Glutamatergic neuron (in vitro differentiated cells): ENCODE measurements at regions not wholly inside any gene's neighbourhood (a gene's known extent, or its start where the extent isn't known, plus 50 kb on each side); places are given as distances from the start of the nearest gene placed in this dataset.

ENCODE experiments used
- DNase-seq: peaks from one replicate; pipeline ENCODE4 v3.0.0; 2022
- H3K27ac Mint-ChIP-seq: one replicate; pipeline ENCODE4 v1.8.0; 2020; ENCODE audit warnings: mild to moderate bottlenecking, mixed read lengths, inconsistent platforms; ENCODE audit not compliant: unreplicated experiment
- H3K27me3 Mint-ChIP-seq: one replicate; pipeline ENCODE4 v1.8.0; 2020; ENCODE audit warnings: mild to moderate bottlenecking, moderate library complexity, mixed read lengths, inconsistent platforms; ENCODE audit not compliant: unreplicated experiment
- H3K36me3 Mint-ChIP-seq: one replicate; pipeline ENCODE4 v1.8.0; 2020; ENCODE audit warnings: mild to moderate bottlenecking, mixed read lengths, inconsistent platforms; ENCODE audit not compliant: unreplicated experiment
- H3K4me1 Mint-ChIP-seq: one replicate; pipeline ENCODE4 v1.8.0; 2020; ENCODE audit warnings: mild to moderate bottlenecking, low read depth, mixed read lengths, inconsistent platforms; ENCODE audit not compliant: unreplicated experiment
- H3K4me3 Mint-ChIP-seq: one replicate; pipeline ENCODE4 v1.8.0; 2020; ENCODE audit warnings: mild to moderate bottlenecking, mixed read lengths, inconsistent platforms; ENCODE audit not compliant: unreplicated experiment
- H3K9me3 Mint-ChIP-seq: one replicate; pipeline ENCODE4 v1.8.0; 2020; ENCODE audit warnings: mild to moderate bottlenecking, moderate library complexity, mixed read lengths, inconsistent platforms; ENCODE audit not compliant: unreplicated experiment
- TF ChIP-seq, protein P1 (sequence below): fragments of 200-600 bp; sonication (generic); IDR thresholded peaks from one replicate; pipeline ENCODE4 v1.5.0; 2021; ENCODE audit not compliant: partially characterized antibody, unreplicated experiment

DNA sequence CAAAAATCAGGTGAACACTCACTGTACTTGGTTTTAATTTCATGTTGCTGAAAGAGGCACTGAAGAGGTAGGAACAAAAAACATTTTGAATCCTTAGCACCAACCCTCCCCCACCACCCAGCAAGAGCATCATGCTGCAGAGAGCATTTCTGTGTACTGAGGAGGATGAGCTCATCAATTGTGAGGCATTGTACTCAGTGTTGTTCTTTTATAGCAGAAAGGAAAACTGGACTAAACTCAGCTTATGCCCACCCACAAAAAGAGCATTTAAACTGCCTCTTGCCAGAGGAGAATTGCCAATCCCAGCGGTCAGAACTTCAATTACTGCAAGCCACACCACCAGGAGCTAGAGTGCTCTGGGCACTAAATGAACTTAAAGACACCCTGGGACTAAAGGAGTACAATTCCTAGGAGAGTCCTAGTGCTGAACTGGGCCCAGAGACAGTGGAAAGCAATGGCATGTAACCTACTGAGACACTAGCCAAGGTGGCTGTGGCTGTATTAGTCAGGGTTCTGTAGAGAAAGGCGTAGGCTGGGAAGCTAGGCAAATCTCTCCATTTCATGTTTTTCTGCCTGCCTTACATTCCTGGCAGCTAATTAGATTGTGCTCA is 280.7 kb upstream of the KLHL4 start:
- Mint-ChIP-seq H3K4me1 (no peaks in the 10 kb centered on the region), H3K4me3 (no peak overlapping the region), H3K36me3 (no peaks in the 10 kb centered on the region), H3K9me3 (no peaks in the 10 kb centered on the region), H3K27me3 (no peaks in the 10 kb centered on the region), H3K27ac (no peak overlapping the region)
- TF ChIP-seq, protein P1, sequence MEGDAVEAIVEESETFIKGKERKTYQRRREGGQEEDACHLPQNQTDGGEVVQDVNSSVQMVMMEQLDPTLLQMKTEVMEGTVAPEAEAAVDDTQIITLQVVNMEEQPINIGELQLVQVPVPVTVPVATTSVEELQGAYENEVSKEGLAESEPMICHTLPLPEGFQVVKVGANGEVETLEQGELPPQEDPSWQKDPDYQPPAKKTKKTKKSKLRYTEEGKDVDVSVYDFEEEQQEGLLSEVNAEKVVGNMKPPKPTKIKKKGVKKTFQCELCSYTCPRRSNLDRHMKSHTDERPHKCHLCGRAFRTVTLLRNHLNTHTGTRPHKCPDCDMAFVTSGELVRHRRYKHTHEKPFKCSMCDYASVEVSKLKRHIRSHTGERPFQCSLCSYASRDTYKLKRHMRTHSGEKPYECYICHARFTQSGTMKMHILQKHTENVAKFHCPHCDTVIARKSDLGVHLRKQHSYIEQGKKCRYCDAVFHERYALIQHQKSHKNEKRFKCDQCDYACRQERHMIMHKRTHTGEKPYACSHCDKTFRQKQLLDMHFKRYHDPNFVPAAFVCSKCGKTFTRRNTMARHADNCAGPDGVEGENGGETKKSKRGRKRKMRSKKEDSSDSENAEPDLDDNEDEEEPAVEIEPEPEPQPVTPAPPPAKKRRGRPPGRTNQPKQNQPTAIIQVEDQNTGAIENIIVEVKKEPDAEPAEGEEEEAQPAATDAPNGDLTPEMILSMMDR = no peak
- no peak for DNase-seq

DNA sequence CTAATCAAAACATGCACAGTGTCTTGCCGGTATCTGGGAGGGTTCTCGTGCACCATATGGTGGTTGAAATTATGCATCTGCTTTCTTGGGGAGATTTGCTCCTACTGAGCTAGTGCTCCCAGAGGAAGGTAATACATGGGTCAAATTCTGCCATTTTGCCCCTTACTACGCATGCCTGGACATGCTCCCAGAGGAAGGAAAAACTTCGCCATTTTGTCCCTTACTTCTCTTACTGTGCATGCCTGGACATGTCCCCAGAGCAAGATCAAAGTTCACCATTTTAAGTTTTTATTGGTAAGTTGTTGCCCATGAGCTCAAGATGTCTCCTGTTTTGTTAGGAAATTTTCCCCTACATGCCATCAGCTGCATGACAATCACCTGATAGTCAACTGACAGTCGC is 252.1 kb upstream of the KLHL4 start:
- Mint-ChIP-seq H3K36me3 (no peaks in the 10 kb centered on the region), H3K27ac (no peak overlapping the region), H3K27me3 (no peaks in the 10 kb centered on the region), H3K4me1 (peaks cover 8% of the 10 kb centered on the region), H3K4me3 (no peak overlapping the region), H3K9me3 (no peaks in the 10 kb centered on the region)
- no peak for DNase-seq
- TF ChIP-seq, protein P1 = no peak

DNA sequence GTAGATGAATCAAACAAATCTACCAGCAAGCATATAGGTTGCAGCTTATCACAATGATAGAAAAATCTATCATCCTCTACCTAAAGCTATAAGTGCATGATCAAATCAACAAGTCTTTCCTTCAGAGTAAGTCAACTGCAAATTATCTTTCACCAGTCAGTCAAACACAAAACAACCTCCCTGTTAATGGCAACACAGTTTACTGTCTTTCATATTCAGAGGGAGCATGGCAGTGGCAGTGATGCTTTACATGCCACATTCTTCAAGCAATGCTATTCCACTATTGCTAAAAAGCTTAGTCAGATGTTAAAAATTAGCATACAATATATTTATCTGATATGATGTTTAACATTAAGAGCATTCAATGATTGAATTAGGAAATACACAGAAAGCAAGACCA is 245.1 kb upstream of the KLHL4 start:
- DNase-seq = no peak
- TF ChIP-seq, protein P1 = no peak
- no peaks in the 10 kb centered on the region for H3K27me3 Mint-ChIP-seq
- H3K4me3 Mint-ChIP-seq = no peak overlapping the region
- no peaks in the 10 kb centered on the region for H3K36me3 Mint-ChIP-seq
- peaks cover 4% of the 10 kb centered on the region for H3K4me1 Mint-ChIP-seq
- no peaks in the 10 kb centered on the region for H3K9me3 Mint-ChIP-seq
- H3K27ac Mint-ChIP-seq = no peak overlapping the region

DNA sequence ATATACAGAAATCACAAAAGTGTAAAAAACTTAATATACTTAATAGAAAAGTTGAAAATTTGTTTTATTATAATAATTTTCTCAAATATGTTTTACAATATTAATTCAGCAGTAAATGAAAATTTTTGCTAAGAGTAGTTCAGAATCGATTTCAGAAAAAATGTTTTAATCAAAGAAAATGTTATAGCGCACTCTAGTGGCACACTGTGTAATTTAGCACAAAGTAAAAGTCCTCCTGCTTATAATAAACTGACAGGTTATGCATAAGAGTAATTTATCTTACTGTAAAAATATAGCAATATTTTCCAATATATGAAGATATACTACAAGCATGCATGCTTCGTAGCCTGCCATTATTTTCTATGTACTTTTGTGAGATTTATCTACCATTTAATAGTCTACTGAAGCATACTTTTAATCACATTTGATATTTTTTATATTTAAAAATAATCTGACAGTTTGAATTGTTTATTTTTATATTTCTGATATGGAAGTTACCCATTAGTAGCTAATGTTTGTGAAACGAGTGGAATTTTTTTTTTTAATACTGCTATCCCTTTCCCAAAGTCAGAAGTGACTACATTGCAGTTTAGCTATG is 217.9 kb upstream of the KLHL4 start:
- DNase-seq = no peak
- no peaks in the 10 kb centered on the region for H3K9me3 Mint-ChIP-seq
- H3K4me1 Mint-ChIP-seq = no peaks in the 10 kb centered on the region
- no peaks in the 10 kb centered on the region for H3K27me3 Mint-ChIP-seq
- no peak overlapping the region for H3K27ac Mint-ChIP-seq
- no peaks in the 10 kb centered on the region for H3K36me3 Mint-ChIP-seq
- H3K4me3 Mint-ChIP-seq = no peak overlapping the region
- TF ChIP-seq, protein P1 = peak; percentile 78

DNA sequence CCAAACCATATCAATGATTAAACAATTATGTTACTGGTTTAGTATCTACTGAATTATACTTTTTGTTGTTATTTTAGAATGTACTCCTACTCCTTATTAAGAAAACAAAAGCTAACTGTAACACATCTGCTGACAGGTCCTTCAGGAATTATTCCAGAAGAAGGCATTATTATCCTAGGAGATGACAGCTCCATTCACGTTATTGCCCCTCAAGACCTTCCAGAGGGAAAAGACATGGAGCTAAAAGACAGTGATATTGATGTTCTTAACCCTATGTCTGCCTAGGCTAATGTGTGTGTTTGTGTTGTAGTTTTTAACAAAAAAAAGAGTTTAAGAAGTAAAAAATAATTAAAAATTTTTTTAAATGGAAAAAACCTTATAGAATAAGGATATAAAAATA is 206.8 kb upstream of the KLHL4 start:
- DNase-seq = no peak
- Mint-ChIP-seq H3K4me1 (no peaks in the 10 kb centered on the region), H3K27me3 (peaks cover 1% of the 10 kb centered on the region), H3K9me3 (no peaks in the 10 kb centered on the region), H3K27ac (no peak overlapping the region), H3K4me3 (no peak overlapping the region), H3K36me3 (no peaks in the 10 kb centered on the region)
- TF ChIP-seq, protein P1 = no peak
